IMR-90 (cell line): ENCODE measurements at regions not wholly inside any gene's neighbourhood (a gene's known extent, or its start where the extent isn't known, plus 50 kb on each side); places are given as distances from the start of the nearest gene placed in this dataset.

Experiments
- BHLHE40 ChIP-seq: fragments of 150-350 bp; IDR thresholded peaks from 2 replicates; pipeline ENCODE4 v1.6.1; 2016; ENCODE audit warnings: mild to moderate bottlenecking, low read depth, low read length
- CEBPB ChIP-seq: IDR thresholded peaks from 2 replicates; pipeline ENCODE4 v1.6.1; 2012; ENCODE audit warnings: low read depth, low read length, improper control_type of control experiment
- CHD1 ChIP-seq: IDR thresholded peaks from 2 replicates; pipeline ENCODE4 v1.6.1; 2012; ENCODE audit warnings: low read depth, low read length, improper control_type of control experiment
- CTCF ChIP-seq: conservative IDR thresholded peaks from 2 replicates; pipeline ENCODE4 v1.5.1; 2012; ENCODE audit warnings: mild to moderate bottlenecking, low read depth, low read length, improper control_type of control experiment
- ELK1 ChIP-seq: fragments of 150-350 bp; IDR thresholded peaks from 2 replicates; pipeline ENCODE4 v1.6.1; 2016; ENCODE audit warnings: low read depth, mild to moderate bottlenecking, low read length, moderate library complexity, borderline replicate concordance
- FOS ChIP-seq: fragments of 150-350 bp; IDR thresholded peaks from 2 replicates; pipeline ENCODE4 v1.6.1; 2016; ENCODE audit warnings: low read depth, low read length
- MAFK ChIP-seq: IDR thresholded peaks from 2 replicates; pipeline ENCODE4 v1.6.1; 2012; ENCODE audit warnings: low read depth, low read length, improper control_type of control experiment
- MXI1 ChIP-seq: IDR thresholded peaks from 2 replicates; pipeline ENCODE4 v1.6.1; 2012; ENCODE audit warnings: low read depth, mild to moderate bottlenecking, low read length, moderate library complexity, borderline replicate concordance
- NFE2L2 ChIP-seq: fragments of 150-350 bp; IDR thresholded peaks from 2 replicates; pipeline ENCODE4 v1.6.1; 2016; ENCODE audit warnings: low read depth, mild to moderate bottlenecking, low read length
- POLR2A ChIP-seq: IDR thresholded peaks from 2 replicates; pipeline ENCODE4 v1.6.1; 2012; ENCODE audit warnings: mild to moderate bottlenecking, low read depth, low read length
- RAD21 ChIP-seq: IDR thresholded peaks from 2 replicates; pipeline ENCODE4 v1.6.1; 2012; ENCODE audit warnings: low read length, improper control_type of control experiment
- SMC3 ChIP-seq: fragments of 150-350 bp; IDR thresholded peaks from 2 replicates; pipeline ENCODE4 v1.6.1; 2016; ENCODE audit warnings: low read depth, mild to moderate bottlenecking, antibody characterized with exemption, low read length, moderate library complexity
- USF2 ChIP-seq: fragments of 150-350 bp; IDR thresholded peaks from 2 replicates; pipeline ENCODE4 v1.6.1; 2017; ENCODE audit warnings: mild to moderate bottlenecking, antibody characterized with exemption, low read length, low read depth

GRCh38 chr6:71373943-71374342 is 85.3 kb downstream of the OGFRL1 start:
- no peak for TF ChIP-seq SMC3
- TF ChIP-seq USF2 = no peak
- no peak for TF ChIP-seq CTCF
- no peak for TF ChIP-seq POLR2A
- TF ChIP-seq ELK1 = no peak
- no peak for TF ChIP-seq BHLHE40
- no peak for TF ChIP-seq MXI1
- TF ChIP-seq CHD1 = no peak
- no peak for TF ChIP-seq MAFK
- no peak for TF ChIP-seq FOS
- no peak for TF ChIP-seq RAD21
- no peak for TF ChIP-seq NFE2L2
- no peak for TF ChIP-seq CEBPB
